DND-41 (cell line): ENCODE measurements at regions not wholly inside any gene's neighbourhood (a gene's known extent, or its start where the extent isn't known, plus 50 kb on each side); places are given as distances from the start of the nearest gene placed in this dataset.

Experiments
- CTCF ChIP-seq: IDR thresholded peaks from 2 replicates; pipeline ENCODE4 v1.5.1; 2012; ENCODE audit warnings: borderline replicate concordance, low read length, moderate library complexity, mild to moderate bottlenecking; ENCODE audit not compliant: poor library complexity, severe bottlenecking; ENCODE audit errors: extremely low read depth
- EZH2 ChIP-seq: IDR thresholded peaks from 3 replicates; pipeline ENCODE4 v1.6.1; 2012; ENCODE audit warnings: borderline replicate concordance, low read depth, mild to moderate bottlenecking, moderate library complexity, low read length, inconsistent platforms; ENCODE audit not compliant: severe bottlenecking

GRCh38 chr2:122108186-122108585, 352.7 kb downstream of the TSN start:
- TF ChIP-seq CTCF (no peak), EZH2 (no peak)
